ENCODE measurements at regions not wholly inside any gene's neighbourhood (a gene's known extent, or its start where the extent isn't known, plus 50 kb on each side); places are given as distances from the start of the nearest gene placed in this dataset.

GRCh38 chr2:18639756-18640453 is 50.5 kb upstream of the NT5C1B start:
- no peak for DNase-seq

All from NCI-H187 (cell line).